ENCODE measurements at regions not wholly inside any gene's neighbourhood (a gene's known extent, or its start where the extent isn't known, plus 50 kb on each side); places are given as distances from the start of the nearest gene placed in this dataset.

DNA sequence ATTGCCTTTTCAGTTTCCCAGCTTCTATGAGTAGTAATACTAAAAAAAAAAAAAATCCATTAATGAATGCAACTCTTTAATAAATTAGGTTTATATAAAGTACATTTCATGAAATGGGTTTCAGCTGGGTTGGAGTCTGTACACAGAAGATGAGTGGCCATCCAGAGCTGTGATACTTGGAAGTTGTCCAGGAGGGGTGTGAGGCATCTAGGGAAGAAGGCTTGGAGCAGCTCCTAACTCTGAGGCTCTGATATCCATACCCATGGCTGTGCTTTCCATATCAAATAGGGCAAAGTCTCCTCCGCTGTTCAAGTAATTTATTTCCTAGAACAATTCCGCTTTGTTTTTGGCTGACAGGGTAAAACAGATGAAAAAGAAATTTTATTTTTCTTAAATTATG is 423.3 kb upstream of the TENM3 start:
- Histone ChIP-seq H3K27ac (replicated peaks) (no peak overlapping the region), H3K27me3 (ENCODE audit: insufficient read depth, poor library complexity, severe bottlenecking) (no peaks in the 10 kb centered on the region), H3K4me3 (replicated peaks; ENCODE audit: insufficient read depth, low read length) (no peak overlapping the region)
- TF ChIP-seq, protein P1, sequence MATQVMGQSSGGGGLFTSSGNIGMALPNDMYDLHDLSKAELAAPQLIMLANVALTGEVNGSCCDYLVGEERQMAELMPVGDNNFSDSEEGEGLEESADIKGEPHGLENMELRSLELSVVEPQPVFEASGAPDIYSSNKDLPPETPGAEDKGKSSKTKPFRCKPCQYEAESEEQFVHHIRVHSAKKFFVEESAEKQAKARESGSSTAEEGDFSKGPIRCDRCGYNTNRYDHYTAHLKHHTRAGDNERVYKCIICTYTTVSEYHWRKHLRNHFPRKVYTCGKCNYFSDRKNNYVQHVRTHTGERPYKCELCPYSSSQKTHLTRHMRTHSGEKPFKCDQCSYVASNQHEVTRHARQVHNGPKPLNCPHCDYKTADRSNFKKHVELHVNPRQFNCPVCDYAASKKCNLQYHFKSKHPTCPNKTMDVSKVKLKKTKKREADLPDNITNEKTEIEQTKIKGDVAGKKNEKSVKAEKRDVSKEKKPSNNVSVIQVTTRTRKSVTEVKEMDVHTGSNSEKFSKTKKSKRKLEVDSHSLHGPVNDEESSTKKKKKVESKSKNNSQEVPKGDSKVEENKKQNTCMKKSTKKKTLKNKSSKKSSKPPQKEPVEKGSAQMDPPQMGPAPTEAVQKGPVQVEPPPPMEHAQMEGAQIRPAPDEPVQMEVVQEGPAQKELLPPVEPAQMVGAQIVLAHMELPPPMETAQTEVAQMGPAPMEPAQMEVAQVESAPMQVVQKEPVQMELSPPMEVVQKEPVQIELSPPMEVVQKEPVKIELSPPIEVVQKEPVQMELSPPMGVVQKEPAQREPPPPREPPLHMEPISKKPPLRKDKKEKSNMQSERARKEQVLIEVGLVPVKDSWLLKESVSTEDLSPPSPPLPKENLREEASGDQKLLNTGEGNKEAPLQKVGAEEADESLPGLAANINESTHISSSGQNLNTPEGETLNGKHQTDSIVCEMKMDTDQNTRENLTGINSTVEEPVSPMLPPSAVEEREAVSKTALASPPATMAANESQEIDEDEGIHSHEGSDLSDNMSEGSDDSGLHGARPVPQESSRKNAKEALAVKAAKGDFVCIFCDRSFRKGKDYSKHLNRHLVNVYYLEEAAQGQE (IDR thresholded peaks at IDR 0.05; ENCODE audit: insufficient replicate concordance, low read depth) = no peak
- TF ChIP-seq, protein P2, sequence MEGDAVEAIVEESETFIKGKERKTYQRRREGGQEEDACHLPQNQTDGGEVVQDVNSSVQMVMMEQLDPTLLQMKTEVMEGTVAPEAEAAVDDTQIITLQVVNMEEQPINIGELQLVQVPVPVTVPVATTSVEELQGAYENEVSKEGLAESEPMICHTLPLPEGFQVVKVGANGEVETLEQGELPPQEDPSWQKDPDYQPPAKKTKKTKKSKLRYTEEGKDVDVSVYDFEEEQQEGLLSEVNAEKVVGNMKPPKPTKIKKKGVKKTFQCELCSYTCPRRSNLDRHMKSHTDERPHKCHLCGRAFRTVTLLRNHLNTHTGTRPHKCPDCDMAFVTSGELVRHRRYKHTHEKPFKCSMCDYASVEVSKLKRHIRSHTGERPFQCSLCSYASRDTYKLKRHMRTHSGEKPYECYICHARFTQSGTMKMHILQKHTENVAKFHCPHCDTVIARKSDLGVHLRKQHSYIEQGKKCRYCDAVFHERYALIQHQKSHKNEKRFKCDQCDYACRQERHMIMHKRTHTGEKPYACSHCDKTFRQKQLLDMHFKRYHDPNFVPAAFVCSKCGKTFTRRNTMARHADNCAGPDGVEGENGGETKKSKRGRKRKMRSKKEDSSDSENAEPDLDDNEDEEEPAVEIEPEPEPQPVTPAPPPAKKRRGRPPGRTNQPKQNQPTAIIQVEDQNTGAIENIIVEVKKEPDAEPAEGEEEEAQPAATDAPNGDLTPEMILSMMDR (IDR thresholded peaks at IDR 0.05; ENCODE audit: insufficient read depth, low read length) = no peak
- no peak for TF ChIP-seq GABPA (IDR thresholded peaks at IDR 0.05; ENCODE audit: low read depth)
- no peak for TF ChIP-seq POLR2AphosphoS5 (IDR thresholded peaks at IDR 0.05; ENCODE audit: low read depth)
- no peak for TF ChIP-seq SPI1 (IDR thresholded peaks at IDR 0.05; ENCODE audit: borderline replicate concordance, low read depth)
- DNase-seq (ENCODE audit: low read depth in 1 of 2, low spot score in 1 of 2) = no peak

DNA sequence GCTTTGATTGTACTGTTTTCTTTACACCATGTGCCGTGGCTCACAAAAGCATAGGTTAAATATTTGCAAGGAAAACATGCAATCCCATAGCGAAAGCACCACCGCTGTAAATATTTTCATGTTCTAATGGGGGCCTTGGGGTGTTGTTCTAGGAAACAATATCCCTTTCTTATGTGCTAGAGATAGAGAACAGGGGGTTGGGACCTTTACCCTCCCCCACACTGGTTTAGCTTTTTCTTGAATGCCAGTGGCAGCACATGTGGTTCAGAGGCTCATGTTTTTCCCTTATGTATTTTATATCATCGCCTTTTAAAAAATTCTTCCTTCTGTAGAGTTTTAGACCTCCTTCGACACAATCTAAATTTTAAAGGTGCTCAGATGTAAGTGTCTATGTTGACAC is 422.6 kb upstream of the TENM3 start:
- Histone ChIP-seq H3K27me3 (ENCODE audit: insufficient read depth, poor library complexity, severe bottlenecking) (no peaks in the 10 kb centered on the region), H3K27ac (replicated peaks) (no peak overlapping the region), H3K4me3 (replicated peaks; ENCODE audit: insufficient read depth, low read length) (no peak overlapping the region)
- DNase-seq (ENCODE audit: low read depth in 1 of 2, low spot score in 1 of 2) = no peak
- no peak for TF ChIP-seq POLR2AphosphoS5 (IDR thresholded peaks at IDR 0.05; ENCODE audit: low read depth)

DNA sequence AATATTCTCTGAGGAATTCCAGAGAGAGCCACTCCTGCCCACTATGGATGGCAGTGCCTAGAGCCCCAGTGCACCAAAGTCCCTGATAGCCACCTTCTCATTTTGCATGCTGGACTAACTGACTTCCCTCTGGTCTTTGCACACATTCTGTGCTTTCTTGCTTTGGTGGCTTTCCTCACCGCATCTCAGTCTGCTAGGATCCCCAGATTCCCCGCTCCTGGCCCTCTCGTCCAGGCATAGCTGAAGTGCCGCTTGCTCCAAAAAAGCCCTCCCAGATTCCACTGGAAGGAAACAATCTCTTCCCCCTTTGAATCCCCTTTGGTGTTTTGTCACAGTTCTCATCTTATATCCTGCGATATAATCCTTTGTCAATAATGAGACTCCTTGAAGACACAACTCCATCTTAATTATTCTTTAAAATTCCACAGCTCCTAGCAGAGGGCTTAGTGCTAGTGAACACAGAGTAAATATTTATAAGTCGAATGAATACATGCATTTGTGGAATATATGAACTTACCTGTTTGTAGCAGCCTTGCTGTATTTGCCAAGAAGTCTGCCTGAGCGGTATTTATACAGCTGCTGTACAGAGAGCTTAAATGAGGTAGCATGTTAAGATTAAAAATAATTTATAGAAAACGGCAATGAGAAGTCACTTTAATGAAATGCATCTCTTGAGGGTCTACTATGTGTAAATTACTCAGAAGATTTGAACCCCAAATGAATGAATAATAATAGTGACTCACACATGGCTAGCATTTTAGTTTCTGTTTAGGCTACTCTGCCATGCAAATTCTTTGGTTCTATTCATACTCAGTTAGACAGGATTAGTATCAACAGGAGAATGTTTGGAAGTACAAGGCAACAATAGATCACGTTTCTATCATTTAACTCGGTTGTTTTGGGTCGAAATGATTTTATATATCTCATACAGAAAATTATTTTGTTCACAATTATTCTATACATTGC is 421.9 kb upstream of the TENM3 start:
- DNase-seq (ENCODE audit: low read depth in 1 of 2, low spot score in 1 of 2) = no peak

More for the DNA sequence above, 421.9 kb upstream of the TENM3 start:
- no peak overlapping the region for H3K27ac ChIP-seq (replicated peaks)
- TF ChIP-seq, protein P1 (IDR thresholded peaks at IDR 0.05; ENCODE audit: insufficient replicate concordance, low read depth) = no peak
- TF ChIP-seq POLR2AphosphoS5 (IDR thresholded peaks at IDR 0.05; ENCODE audit: low read depth) (no peak), GABPA (IDR thresholded peaks at IDR 0.05; ENCODE audit: low read depth) (no peak), SPI1 (IDR thresholded peaks at IDR 0.05; ENCODE audit: borderline replicate concordance, low read depth) (no peak)
- TF ChIP-seq, protein P2 (IDR thresholded peaks at IDR 0.05; ENCODE audit: insufficient read depth, low read length) = no peak
- H3K4me3 ChIP-seq (replicated peaks; ENCODE audit: insufficient read depth, low read length) = no peak overlapping the region
- no peaks in the 10 kb centered on the region for H3K27me3 ChIP-seq (ENCODE audit: insufficient read depth, poor library complexity, severe bottlenecking)

All from HL-60 (cell line).